GF-D8 (cell line): ENCODE measurements at regions not wholly inside any gene's neighbourhood (a gene's known extent, or its start where the extent isn't known, plus 50 kb on each side); places are given as distances from the start of the nearest gene placed in this dataset.

Source experiments
- DNase-seq: peaks from one replicate; lab custom pipeline; 2025; lab: John Stamatoyannopoulos, UW

DNA sequence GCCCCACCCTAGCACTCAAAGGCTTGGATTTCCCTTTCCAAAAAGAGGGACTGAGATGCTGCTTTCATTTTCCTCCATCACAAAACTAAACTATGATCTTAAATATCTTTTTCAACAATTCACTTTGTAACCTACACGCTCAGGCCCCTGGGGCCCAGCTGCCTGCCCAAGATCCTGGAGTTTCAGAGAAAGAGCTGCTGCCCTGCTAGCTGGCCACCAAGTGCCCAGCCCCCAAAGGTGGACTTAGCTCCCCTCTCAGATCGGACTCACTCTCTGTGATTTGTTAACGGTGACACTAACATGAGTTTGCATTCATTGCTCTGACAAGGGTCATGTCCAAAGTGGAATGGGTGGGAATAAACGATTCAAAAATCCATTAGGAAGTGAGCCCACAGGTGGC, 119.6 kb upstream of the SMAD3 start:
- no peak for DNase-seq

- peak; percentile 20 for DNase-seq
Measured at GRCh38 chr15:66946578-66947164, 118.7 kb upstream of the SMAD3 start.

GRCh38 chr15:66947471-66947870, 117.9 kb upstream of the SMAD3 start:
- no peak for DNase-seq

DNA sequence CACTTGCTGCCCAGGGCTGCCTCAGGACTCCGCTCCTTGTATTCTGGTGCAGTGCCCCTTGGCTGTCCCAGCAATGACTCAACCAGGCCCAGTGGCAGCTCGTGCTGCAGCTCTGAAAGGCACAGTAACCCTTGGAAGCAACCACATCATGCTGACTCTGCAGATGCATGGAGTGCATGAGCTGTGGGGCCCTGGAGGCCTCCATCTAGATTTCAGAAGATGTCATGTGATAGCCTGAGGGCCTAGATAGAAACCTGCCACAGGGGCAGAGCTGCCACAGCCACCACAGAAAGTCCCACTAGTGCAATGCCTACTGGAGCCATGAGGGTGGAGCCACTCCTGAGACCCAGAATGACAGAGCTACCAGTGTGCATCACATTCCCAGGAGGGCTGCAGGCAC, 117.1 kb upstream of the SMAD3 start:
- no peak for DNase-seq

DNA sequence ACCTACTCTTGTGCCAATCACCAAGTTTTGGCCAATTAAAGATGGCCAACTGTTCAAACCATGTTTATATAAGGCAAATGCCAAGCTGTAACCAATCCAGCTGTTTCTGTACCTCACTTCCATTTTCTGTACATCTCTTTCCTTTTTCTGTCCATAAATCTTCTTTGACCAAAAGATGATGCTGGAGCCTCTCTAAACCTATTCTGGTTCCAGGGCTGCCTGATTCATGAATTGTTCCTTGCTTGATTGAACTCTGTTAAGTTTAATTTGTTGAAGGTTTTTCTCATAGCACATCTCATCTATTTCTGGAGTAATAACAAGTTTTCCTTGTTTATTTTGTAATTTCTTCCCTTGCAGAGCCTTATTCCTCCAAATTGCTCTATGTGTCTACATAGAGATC, 115.3 kb upstream of the SMAD3 start:
- DNase-seq: no peak

- DNase-seq: no peak
Measured at GRCh38 chr15:66951531-66952320, 113.7 kb upstream of the SMAD3 start.

GRCh38 chr15:66952756-66953522, 112.5 kb upstream of the SMAD3 start:
- no peak for DNase-seq

DNA sequence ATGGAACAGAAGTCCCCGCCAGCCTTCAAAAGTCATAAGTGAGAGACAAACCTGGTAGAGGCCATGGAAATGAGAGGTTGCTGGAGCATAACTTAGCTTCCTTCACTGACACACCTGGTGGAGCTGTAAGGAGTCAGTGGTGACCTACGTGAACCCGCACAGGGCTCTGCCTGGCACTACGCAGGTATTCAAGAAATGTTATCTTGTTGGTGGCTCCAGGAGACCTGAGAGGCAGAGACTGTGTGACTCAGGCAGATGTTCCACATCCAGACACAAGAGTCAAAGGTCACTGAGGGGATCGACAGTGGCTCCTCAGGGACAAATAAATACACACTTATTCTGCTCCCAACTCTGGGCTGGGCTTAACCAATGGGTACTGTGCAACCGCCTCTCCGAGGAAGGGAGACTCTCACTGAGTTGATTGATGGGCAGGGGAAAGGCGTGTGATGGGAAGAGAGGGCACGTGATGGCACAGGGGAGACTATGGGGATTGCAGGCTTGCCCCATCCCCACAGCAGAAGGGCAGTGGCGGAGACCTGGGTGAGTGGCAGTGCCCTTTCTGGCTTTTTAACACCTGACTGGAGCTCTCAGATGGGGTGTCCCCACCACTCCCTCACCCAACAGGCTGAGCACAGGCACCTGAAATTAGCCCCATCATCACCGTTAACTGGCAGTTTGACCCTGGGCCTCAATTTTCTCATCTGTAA, 111.7 kb upstream of the SMAD3 start:
- DNase-seq: no peak

DNA sequence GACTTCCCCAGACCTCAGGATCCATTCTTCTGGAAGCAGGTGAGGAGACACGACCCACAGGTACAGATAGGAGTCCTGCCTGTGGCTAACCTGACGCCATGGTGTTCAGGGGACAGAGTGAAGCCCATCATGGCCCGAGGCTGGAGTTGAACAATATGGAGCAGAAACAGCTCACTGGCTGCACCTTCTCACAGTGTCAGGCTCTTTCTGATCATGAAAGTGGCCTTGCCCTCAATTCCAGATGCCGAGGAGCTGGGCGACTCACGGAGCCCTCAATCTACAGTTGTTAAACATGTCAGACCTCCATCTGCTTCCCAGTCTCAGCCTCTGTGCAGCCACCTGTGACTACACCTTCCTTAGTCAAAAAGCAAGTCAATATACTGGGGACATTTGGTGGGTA, 110.8 kb upstream of the SMAD3 start:
- no peak for DNase-seq

GRCh38 chr15:66955001-66955516, 110.3 kb upstream of the SMAD3 start:
- no peak for DNase-seq

DNA sequence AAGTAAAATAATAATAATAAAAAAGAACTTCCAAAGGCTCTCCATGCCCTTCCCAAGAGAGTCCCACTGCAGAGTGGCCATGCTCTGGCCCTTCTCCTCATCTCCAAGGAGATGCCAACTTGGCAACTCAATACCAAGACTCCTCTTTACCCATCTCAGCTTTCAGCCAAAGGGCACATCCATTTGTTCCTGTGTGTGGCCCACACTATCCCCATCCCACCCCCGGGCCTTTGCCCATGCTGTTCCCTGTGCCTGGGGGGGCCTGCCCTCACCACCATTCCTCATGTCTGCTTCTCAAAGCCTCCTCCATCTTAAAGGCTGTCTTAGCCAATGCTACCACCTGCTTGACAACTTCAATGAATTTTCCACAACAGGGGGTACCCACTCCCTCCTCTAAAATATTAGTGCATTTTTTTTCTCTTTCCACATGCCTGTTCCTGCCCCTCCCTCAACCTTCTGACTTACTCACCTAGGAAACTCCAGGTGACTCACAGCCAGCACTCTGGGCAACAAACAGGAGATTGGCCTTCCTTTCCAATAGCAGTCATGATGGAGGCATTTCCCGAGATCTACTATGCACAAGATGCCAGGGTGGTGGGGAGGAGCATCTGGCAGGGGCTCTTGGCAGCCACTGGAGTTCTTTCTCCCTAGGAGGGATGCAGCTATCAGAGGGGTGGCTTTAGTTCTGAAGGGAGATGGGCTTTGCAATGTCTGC, 109.4 kb upstream of the SMAD3 start:
- no peak for DNase-seq

GRCh38 chr15:66956672-66957430, 108.6 kb upstream of the SMAD3 start:
- DNase-seq: no peak

- DNase-seq: no peak
Measured at GRCh38 chr15:66957431-66957720, 108.0 kb upstream of the SMAD3 start.

GRCh38 chr15:66959066-66959465, 106.3 kb upstream of the SMAD3 start:
- DNase-seq: no peak

DNA sequence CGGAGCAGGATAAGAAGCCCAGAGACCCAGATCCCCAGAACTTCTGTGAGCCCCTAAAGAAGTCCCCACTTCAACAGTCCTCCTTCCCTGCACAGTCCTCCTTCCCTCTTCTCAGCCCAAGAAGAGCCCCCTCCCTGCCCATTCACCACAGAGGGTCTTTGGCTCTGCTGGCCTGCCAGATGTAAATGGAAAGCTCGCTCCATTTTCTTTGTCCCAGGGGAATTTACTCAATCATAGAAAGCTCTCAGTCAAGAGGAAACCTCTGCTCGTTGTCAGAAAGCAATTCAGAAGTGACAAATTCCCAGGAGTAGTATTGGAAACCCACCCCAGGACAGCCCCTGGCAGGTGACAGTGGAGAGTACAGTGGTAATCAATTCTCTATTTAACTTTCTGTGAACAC, 105.5 kb upstream of the SMAD3 start:
- no peak for DNase-seq

GRCh38 chr15:66960519-66960918, 104.9 kb upstream of the SMAD3 start:
- DNase-seq: no peak

DNA sequence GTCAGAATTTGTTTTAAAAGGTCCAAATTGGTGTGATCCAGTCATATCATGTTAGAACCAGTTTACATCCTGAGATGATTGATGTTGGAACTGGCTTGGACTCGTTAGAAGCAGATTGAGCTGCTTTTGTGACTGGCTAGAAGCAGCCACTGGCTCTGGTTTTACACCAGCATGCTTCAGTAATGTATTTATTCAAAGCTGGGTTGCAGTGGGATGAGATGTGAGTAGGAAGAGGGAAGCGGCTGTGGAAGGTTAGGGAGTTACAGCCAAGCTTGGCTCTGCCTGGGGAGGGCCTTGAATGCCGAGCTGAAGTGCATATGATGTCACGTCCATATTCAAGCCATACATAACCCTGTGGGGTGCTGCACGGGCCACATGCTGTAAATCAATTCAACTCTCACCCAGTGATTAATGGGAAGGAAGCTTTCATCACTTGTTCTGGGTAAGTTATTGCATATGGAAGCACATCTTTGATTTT, 104.0 kb upstream of the SMAD3 start:
- no peak for DNase-seq

DNA sequence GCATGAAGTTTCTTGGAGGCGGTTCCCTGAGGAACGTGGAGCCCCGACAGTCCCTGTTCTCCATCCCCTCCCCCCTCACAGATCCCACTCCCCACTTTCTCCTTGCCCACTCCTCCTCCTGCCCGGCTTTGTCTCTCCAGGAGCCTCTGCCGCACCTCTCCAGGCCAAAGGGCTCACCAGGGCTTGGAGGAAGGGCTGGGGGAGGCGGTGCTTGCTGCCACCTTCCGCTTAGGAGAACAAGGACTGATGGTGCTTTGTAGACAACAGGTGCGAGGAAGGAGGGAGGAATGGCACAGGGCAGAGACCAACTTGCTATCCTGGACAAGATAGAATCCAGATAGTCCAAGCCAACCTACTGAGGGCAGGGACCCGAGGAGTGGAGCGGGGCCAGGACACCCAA, 103.5 kb upstream of the SMAD3 start:
- DNase-seq: no peak

DNA sequence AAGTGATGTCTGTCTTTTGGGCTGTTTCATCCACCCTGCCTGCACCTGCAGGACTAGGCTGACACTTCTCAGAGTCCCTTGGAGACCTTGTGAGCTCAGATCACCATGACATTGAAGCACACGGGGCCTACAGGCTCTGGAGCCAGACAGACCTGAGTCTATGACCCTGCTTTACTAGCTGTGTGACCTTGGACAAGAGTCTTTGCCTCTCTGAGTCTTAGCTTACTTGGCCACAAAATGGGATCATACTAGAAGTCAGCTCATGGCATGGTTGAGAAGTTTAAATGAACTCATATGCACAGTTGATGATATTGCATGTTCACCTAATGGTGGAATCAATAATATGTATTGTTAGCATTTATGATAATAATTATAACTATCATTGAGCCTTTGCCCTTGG, 102.9 kb upstream of the SMAD3 start:
- no peak for DNase-seq

DNA sequence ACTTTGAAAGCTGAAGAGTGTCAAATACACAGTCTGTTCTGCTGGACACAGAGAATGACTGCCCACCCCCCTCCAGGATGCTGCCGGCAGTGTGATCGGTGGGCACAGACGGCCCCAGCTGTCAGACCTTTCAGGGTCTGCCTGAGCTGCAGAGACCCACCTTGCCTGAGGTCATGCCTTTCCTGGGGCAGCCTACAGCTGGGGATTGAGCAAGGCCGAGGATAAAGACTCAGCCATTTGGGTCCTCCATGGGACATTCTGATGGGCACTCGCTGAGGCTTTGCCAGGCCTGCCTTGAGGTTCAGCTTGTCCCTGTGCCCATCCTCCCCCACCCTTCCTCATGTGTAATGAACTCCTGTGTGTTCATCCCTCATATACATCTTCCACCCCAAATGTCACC, 102.3 kb upstream of the SMAD3 start:
- DNase-seq: no peak

DNA sequence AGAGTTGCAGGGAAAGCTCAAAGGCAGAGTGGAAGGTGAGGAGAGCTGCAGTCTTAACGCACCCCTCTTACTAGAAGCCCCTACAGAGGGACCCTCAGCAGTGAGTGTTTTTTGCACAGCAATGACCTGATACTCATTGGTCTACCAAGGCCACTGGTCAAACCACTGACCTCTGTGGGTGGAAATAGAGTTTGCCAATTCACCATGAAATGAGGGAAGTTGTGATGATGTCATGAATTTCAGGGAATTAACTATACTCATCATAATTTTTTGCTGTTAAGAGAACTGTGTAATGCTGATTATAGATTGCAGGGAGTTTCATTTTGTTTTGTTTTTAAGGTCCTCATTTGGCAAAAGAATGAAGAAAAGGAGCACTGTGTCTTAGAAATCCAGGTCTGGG, 101.7 kb upstream of the SMAD3 start:
- DNase-seq: no peak
